ENCODE measurements at regions not wholly inside any gene's neighbourhood (a gene's known extent, or its start where the extent isn't known, plus 50 kb on each side); places are given as distances from the start of the nearest gene placed in this dataset.

DNA sequence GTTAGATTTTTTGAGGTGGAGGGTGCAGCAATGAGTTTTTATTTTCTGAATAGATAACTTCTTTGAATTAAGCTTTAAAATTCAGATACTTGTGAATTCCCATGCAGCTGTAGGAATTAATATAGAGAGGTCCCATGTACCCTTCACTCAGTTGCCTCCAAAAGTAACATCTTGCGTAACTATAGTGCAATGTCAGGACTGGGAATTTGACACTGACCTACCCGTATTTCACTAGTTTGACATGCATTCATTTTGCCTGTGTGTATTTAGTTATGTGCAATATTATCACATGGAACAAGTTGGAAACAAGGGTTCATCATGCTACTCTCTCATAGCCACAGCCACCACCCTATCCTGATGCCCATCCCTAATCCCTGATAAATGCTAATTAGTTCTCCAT, 147.1 kb upstream of the IGFBP3 start:
- TF ChIP-seq, protein P1, sequence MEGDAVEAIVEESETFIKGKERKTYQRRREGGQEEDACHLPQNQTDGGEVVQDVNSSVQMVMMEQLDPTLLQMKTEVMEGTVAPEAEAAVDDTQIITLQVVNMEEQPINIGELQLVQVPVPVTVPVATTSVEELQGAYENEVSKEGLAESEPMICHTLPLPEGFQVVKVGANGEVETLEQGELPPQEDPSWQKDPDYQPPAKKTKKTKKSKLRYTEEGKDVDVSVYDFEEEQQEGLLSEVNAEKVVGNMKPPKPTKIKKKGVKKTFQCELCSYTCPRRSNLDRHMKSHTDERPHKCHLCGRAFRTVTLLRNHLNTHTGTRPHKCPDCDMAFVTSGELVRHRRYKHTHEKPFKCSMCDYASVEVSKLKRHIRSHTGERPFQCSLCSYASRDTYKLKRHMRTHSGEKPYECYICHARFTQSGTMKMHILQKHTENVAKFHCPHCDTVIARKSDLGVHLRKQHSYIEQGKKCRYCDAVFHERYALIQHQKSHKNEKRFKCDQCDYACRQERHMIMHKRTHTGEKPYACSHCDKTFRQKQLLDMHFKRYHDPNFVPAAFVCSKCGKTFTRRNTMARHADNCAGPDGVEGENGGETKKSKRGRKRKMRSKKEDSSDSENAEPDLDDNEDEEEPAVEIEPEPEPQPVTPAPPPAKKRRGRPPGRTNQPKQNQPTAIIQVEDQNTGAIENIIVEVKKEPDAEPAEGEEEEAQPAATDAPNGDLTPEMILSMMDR (IDR thresholded peaks at IDR 0.05), result no peak
- no peak for TF ChIP-seq POLR2A (IDR thresholded peaks at IDR 0.05)

Measured in heart left ventricle (tissue), 13 donors.